ENCODE measurements at regions not wholly inside any gene's neighbourhood (a gene's known extent, or its start where the extent isn't known, plus 50 kb on each side); places are given as distances from the start of the nearest gene placed in this dataset.

DNA sequence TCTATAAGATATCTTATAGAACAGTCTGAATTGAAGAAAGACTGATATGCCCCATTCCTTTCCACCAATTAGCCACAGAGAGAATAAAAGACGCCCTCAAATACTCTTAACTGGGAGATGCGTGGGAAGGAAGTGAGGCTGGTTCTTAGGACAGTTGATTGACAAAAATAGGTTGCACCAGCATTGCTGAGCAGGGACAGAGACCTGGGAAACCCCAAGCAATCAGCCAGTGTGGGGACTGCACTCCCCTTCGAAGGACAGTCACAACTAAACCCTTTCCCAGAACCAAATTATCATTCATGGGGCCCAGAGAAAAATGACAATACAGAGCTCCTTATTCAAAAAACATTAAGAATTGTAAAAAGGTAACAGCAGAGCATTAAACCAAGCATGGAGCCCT, 196.9 kb upstream of the GHITM start:
- Histone ChIP-seq H3K36me3 (ENCODE audit: insufficient read depth, low read length) (no peaks in the 10 kb centered on the region), H3K79me2 (ENCODE audit: control insufficient read depth, insufficient read depth, low read length, unreplicated experiment) (no peaks in the 10 kb centered on the region), H3K4me1 (ENCODE audit: control insufficient read depth, insufficient read depth, low read length, unreplicated experiment) (no peaks in the 10 kb centered on the region), H3K27me3 (ENCODE audit: insufficient read depth, low read length) (no peaks in the 10 kb centered on the region), H2AFZ (ENCODE audit: low read length, unreplicated experiment) (no peak overlapping the region), H3K4me3 (ENCODE audit: low read depth, low read length) (no peak overlapping the region), H3K27ac (ENCODE audit: low read depth, low read length) (no peak overlapping the region)

DNA sequence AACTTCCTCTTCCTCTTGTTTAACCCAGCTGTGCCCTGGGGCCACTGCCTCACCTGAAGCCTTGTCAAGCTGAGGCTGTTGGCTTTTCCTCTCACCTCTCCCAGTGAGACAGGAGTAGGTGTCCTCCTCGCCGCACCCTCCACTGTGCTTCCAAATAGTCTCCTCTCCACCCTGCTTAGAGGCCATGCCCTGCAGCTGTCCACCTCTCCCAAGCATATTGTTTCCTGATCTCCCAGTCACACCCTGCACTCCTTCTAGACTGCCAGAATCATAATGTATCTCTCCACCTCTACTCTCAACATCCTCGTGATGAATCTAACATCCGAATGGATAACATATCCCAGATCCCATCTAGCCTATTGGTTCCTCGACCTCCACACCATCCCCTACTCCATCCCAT, 196.3 kb upstream of the GHITM start:
- H3K4me1 ChIP-seq (ENCODE audit: control insufficient read depth, insufficient read depth, low read length, unreplicated experiment): no peaks in the 10 kb centered on the region
- H3K27me3 ChIP-seq (ENCODE audit: insufficient read depth, low read length): no peaks in the 10 kb centered on the region
- H3K79me2 ChIP-seq (ENCODE audit: control insufficient read depth, insufficient read depth, low read length, unreplicated experiment): no peaks in the 10 kb centered on the region
- no peak overlapping the region for H2AFZ ChIP-seq (ENCODE audit: low read length, unreplicated experiment)
- no peak overlapping the region for H3K27ac ChIP-seq (ENCODE audit: low read depth, low read length)
- no peaks in the 10 kb centered on the region for H3K36me3 ChIP-seq (ENCODE audit: insufficient read depth, low read length)
- H3K4me3 ChIP-seq (ENCODE audit: low read depth, low read length): no peak overlapping the region

DNA sequence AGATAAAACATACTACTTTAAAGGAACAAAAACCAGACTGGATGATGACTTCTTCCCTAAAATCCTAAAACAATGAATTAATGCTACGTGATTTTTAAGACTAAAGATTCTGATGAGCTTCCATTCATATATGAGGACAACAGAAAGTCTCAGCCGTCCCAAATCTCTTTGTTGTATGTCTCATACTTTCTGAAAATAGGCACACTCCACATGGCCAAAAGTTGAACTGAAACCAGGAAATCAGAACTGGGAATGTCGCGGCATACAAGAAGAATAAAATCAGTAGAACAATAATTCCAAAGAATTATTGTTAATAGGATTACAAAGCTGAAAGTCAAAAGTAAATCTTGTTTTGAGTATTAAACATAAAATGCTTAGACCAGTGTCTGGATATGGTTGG, 195.4 kb upstream of the GHITM start:
- Histone ChIP-seq H2AFZ (ENCODE audit: low read length, unreplicated experiment) (no peak overlapping the region), H3K79me2 (ENCODE audit: control insufficient read depth, insufficient read depth, low read length, unreplicated experiment) (no peaks in the 10 kb centered on the region), H3K27me3 (ENCODE audit: insufficient read depth, low read length) (no peaks in the 10 kb centered on the region), H3K4me3 (ENCODE audit: low read depth, low read length) (no peak overlapping the region), H3K36me3 (ENCODE audit: insufficient read depth, low read length) (no peaks in the 10 kb centered on the region), H3K4me1 (ENCODE audit: control insufficient read depth, insufficient read depth, low read length, unreplicated experiment) (no peaks in the 10 kb centered on the region), H3K27ac (ENCODE audit: low read depth, low read length) (no peak overlapping the region)

DNA sequence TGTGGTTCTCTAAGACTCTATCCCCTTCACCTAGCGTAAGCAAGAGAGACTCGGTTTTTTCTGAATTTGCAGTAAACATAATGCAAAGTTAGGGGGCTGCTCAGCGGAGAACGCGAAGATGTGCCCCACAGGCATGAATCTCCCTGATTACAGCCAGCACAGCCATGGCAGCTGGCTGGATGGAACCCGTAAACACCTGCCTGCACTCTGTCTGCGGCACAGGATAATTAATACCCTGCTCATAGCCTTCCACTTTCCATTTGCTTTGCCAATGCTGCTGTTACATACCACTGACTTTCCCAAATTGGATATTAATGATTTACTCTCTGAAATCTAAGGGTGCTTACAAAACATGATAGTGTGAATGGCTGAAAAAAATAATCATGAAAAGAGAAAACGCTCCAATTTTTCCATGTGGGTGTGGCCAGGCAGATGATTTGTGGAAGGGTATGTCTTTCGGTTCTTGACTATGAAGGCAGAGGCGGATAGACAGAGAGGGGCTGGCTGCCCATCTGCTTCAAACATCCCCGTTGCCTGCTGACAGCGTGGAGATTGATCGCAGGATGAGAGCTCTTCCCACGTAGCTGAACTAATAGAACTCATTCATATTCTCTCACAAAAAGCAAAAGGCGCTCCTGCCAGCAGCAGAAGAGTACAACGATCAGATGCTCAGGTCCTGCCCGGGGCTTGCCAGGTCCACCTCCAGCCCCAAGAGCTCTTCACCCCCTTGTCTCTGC, 193.2 kb upstream of the GHITM start:
- H3K4me1 ChIP-seq (ENCODE audit: control insufficient read depth, insufficient read depth, low read length, unreplicated experiment): no peaks in the 10 kb centered on the region
- no peak overlapping the region for H2AFZ ChIP-seq (ENCODE audit: low read length, unreplicated experiment)
- H3K4me3 ChIP-seq (ENCODE audit: low read depth, low read length): no peak overlapping the region
- no peaks in the 10 kb centered on the region for H3K36me3 ChIP-seq (ENCODE audit: insufficient read depth, low read length)
- no peaks in the 10 kb centered on the region for H3K79me2 ChIP-seq (ENCODE audit: control insufficient read depth, insufficient read depth, low read length, unreplicated experiment)
- H3K27ac ChIP-seq (ENCODE audit: low read depth, low read length): no peak overlapping the region
- H3K27me3 ChIP-seq (ENCODE audit: insufficient read depth, low read length): no peaks in the 10 kb centered on the region

DNA sequence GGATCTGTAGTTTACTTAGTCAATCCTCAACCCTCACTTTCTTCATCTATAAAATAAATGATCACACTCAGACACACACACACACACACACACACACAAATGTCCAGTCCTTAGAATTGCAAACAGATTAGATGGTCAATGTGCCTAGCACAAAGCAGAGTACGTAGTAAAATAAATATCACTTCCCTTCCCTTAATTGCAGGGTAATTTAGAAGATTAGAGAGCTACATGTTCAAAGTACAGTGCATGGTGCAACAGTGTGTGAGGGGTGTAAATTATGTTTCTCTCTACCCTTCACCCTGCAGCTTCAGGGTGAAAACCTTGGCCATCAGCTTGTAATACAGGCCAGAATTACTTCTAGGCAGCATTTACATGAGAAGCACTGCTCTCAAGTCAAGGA, 187.0 kb upstream of the GHITM start:
- H3K79me2 ChIP-seq (ENCODE audit: control insufficient read depth, insufficient read depth, low read length, unreplicated experiment): no peaks in the 10 kb centered on the region
- H3K4me1 ChIP-seq (ENCODE audit: control insufficient read depth, insufficient read depth, low read length, unreplicated experiment): no peaks in the 10 kb centered on the region
- no peaks in the 10 kb centered on the region for H3K27me3 ChIP-seq (ENCODE audit: insufficient read depth, low read length)
- H2AFZ ChIP-seq (ENCODE audit: low read length, unreplicated experiment): no peak overlapping the region
- H3K27ac ChIP-seq (ENCODE audit: low read depth, low read length): no peak overlapping the region
- H3K4me3 ChIP-seq (ENCODE audit: low read depth, low read length): no peak overlapping the region
- H3K36me3 ChIP-seq (ENCODE audit: insufficient read depth, low read length): no peaks in the 10 kb centered on the region

DNA sequence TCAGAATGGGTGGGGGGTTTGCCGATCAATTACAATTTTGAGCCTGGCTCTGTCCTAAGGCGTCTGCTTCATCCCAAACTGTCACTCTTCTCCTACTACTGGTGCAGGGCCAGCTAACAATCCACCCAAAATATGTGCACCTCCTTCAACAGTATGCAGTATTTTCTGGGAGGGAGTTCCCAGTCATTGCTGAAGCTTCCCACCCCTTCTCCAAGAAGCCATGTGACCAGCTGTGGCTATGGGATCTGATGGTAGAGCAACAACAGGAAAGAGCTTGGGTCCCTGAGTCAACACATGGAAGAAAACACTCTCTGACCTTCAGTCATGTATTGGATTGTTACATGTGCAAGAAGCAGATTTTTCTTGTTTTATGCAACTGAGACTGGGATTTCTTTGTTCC, 185.7 kb upstream of the GHITM start:
- H2AFZ ChIP-seq (ENCODE audit: low read length, unreplicated experiment): no peak overlapping the region
- no peaks in the 10 kb centered on the region for H3K79me2 ChIP-seq (ENCODE audit: control insufficient read depth, insufficient read depth, low read length, unreplicated experiment)
- H3K4me3 ChIP-seq (ENCODE audit: low read depth, low read length): no peak overlapping the region
- H3K27me3 ChIP-seq (ENCODE audit: insufficient read depth, low read length): no peaks in the 10 kb centered on the region
- H3K4me1 ChIP-seq (ENCODE audit: control insufficient read depth, insufficient read depth, low read length, unreplicated experiment): no peaks in the 10 kb centered on the region
- H3K27ac ChIP-seq (ENCODE audit: low read depth, low read length): no peak overlapping the region
- H3K36me3 ChIP-seq (ENCODE audit: insufficient read depth, low read length): no peaks in the 10 kb centered on the region

DNA sequence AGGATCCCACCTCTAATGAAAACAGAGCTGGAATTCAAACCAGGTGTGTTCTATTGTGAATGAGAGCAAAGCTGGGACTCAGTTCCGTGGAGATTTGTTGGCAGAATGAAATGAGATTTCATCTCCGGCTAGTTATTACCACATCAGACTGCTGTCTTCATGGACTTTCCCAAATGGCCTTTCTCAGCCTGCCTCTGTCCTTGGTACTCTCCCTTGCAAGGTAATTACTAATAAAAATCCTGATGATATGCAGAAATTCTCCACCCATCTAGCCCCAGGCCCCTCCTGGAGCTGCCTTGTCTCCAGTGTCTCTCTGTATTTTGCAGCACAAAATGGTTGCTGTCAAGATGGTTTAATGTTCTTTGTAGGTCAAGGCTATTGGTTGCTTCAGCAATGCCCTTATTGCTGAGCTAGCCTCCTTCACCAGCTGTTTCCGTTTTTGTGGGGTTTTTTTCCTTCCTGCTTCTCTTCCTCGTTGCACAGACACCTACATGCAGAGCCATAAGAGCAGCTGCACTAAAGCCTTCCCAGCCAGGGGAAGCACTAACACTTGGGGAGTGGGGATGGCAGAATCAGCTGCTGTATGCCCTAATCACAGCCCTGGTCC, 185.0 kb upstream of the GHITM start:
- H3K79me2 ChIP-seq (ENCODE audit: control insufficient read depth, insufficient read depth, low read length, unreplicated experiment): no peaks in the 10 kb centered on the region
- H2AFZ ChIP-seq (ENCODE audit: low read length, unreplicated experiment): no peak overlapping the region
- no peak overlapping the region for H3K27ac ChIP-seq (ENCODE audit: low read depth, low read length)
- no peaks in the 10 kb centered on the region for H3K36me3 ChIP-seq (ENCODE audit: insufficient read depth, low read length)
- no peak overlapping the region for H3K4me3 ChIP-seq (ENCODE audit: low read depth, low read length)
- H3K4me1 ChIP-seq (ENCODE audit: control insufficient read depth, insufficient read depth, low read length, unreplicated experiment): no peaks in the 10 kb centered on the region
- H3K27me3 ChIP-seq (ENCODE audit: insufficient read depth, low read length): no peaks in the 10 kb centered on the region

DNA sequence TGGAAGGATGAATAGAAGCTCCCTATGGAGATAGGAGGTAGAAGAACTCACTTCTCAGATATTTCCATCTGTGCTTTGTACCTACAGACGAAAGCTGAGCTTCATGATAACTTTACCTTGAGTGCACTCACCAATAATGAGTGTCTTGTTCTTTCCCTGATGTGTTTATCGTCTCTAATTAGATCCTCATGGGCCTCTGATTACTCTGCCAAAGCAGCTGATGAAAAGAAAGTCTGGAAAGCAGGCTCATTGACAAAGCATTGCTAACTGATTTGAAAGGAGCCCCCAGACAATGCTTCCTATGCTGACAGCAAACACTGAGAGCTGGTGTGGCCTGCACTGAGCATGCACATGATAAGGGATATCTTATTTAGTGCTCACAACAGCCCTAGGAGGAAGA, 183.9 kb upstream of the GHITM start:
- Histone ChIP-seq H3K4me1 (ENCODE audit: control insufficient read depth, insufficient read depth, low read length, unreplicated experiment) (no peaks in the 10 kb centered on the region), H2AFZ (ENCODE audit: low read length, unreplicated experiment) (no peak overlapping the region), H3K27me3 (ENCODE audit: insufficient read depth, low read length) (no peaks in the 10 kb centered on the region), H3K27ac (ENCODE audit: low read depth, low read length) (no peak overlapping the region), H3K36me3 (ENCODE audit: insufficient read depth, low read length) (no peaks in the 10 kb centered on the region), H3K79me2 (ENCODE audit: control insufficient read depth, insufficient read depth, low read length, unreplicated experiment) (no peaks in the 10 kb centered on the region), H3K4me3 (ENCODE audit: low read depth, low read length) (no peak overlapping the region)

DNA sequence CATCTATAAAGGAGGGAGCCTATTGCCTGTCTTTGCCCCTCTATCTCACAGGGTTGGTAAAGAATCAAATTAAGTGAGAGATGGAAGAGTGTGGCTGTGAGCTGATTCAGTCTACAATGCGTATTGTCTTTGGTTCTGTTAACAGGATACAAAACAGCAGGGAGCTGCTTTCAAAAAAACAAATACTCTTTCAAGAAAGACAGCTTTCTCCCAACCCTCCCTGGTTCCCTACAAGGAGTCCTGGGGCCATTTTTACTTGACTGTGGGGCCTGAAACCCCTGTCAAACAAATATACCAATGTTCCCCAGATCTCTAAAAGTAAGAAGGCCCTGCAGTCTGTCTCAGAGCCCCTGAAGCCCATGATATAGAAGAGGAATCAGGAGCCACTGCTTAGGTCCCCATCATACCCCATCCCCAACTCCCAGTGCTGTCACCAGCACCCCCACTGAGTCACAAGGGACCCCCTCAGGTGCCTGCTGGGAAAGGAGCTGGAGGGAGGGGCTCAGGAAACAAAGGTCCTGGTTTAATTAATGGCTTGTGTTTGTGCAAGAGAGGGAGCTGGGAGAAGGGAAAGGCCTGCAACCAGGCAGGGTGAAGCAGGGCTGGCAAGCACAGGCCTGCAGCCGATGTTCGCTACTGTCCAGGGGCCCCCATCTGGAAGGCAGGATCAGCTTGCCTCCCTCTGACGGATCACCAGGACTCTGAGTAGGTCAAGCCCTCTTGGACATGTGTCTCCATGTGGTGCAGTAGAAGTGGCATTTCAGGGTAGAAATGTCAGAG, 182.0 kb upstream of the GHITM start:
- Histone ChIP-seq H3K79me2 (ENCODE audit: control insufficient read depth, insufficient read depth, low read length, unreplicated experiment) (no peaks in the 10 kb centered on the region), H3K36me3 (ENCODE audit: insufficient read depth, low read length) (no peaks in the 10 kb centered on the region), H3K27me3 (ENCODE audit: insufficient read depth, low read length) (no peaks in the 10 kb centered on the region), H3K4me1 (ENCODE audit: control insufficient read depth, insufficient read depth, low read length, unreplicated experiment) (no peaks in the 10 kb centered on the region), H3K27ac (ENCODE audit: low read depth, low read length) (no peak overlapping the region), H2AFZ (ENCODE audit: low read length, unreplicated experiment) (no peak overlapping the region), H3K4me3 (ENCODE audit: low read depth, low read length) (no peak overlapping the region)

DNA sequence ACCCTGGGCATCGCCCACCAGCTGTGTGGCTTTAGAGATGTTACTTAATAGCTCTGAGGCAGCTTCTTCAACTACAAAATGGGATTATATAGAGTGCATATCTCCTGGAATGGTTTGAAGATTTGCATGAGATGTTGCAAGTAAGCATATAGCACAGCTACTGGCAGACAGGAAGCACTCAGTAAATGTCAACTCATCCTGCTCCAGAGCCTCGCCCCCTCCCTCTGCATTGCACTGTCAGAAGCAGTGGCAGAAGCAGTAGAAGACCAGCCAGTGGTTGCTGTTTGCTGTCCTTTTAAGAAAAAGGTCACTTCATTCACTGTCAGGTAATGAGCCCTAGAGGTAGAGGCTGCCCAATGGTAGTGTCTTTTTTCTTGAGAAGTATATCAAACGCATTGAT, 180.0 kb upstream of the GHITM start:
- H3K79me2 ChIP-seq (ENCODE audit: control insufficient read depth, insufficient read depth, low read length, unreplicated experiment): no peaks in the 10 kb centered on the region
- H3K27ac ChIP-seq (ENCODE audit: low read depth, low read length): no peak overlapping the region
- no peaks in the 10 kb centered on the region for H3K27me3 ChIP-seq (ENCODE audit: insufficient read depth, low read length)
- no peak overlapping the region for H2AFZ ChIP-seq (ENCODE audit: low read length, unreplicated experiment)
- no peaks in the 10 kb centered on the region for H3K4me1 ChIP-seq (ENCODE audit: control insufficient read depth, insufficient read depth, low read length, unreplicated experiment)
- H3K36me3 ChIP-seq (ENCODE audit: insufficient read depth, low read length): no peaks in the 10 kb centered on the region
- H3K4me3 ChIP-seq (ENCODE audit: low read depth, low read length): no peak overlapping the region

DNA sequence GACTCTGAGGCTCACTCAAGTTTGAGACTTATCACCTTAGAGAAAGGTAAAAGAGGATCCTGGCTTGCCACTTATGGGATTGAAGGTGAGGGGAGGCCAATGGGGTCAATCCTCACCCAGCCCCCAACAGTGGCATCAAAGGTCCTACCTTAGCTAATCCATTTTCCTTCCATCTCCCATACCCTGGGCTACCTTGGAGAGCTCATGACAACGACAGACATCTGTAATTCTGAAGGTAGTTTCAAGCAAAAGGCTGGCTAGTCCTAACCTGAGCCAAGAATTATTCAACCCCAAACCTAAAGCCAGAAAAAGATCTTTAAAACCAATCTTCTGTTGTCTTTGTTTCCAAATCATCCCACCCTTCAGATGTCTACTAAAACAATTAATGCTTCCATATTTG, 179.2 kb upstream of the GHITM start:
- H3K4me1 ChIP-seq (ENCODE audit: control insufficient read depth, insufficient read depth, low read length, unreplicated experiment): no peaks in the 10 kb centered on the region
- no peaks in the 10 kb centered on the region for H3K36me3 ChIP-seq (ENCODE audit: insufficient read depth, low read length)
- no peak overlapping the region for H3K27ac ChIP-seq (ENCODE audit: low read depth, low read length)
- no peak overlapping the region for H3K4me3 ChIP-seq (ENCODE audit: low read depth, low read length)
- H2AFZ ChIP-seq (ENCODE audit: low read length, unreplicated experiment): no peak overlapping the region
- no peaks in the 10 kb centered on the region for H3K27me3 ChIP-seq (ENCODE audit: insufficient read depth, low read length)
- no peaks in the 10 kb centered on the region for H3K79me2 ChIP-seq (ENCODE audit: control insufficient read depth, insufficient read depth, low read length, unreplicated experiment)
